ENCODE measurements at regions not wholly inside any gene's neighbourhood (a gene's known extent, or its start where the extent isn't known, plus 50 kb on each side); places are given as distances from the start of the nearest gene placed in this dataset.

GRCh38 chr5:125152044-125152443 lies 405.6 kb upstream of the ZNF608 start:
- ChIA-PET POLR2A (no interaction called here), CTCF (no interaction called here)
- Histone ChIP-seq H3K27ac (ENCODE audit: low read depth in 1 of 2, low read length in 2 of 2) (no peak overlapping the region), H3K9me3 (ENCODE audit: control insufficient read depth in 1 of 2, insufficient read depth in 1 of 2, low read length in 2 of 2) (no peaks in the 10 kb centered on the region), H3K27me3 (ENCODE audit: control insufficient read depth in 1 of 2, insufficient read depth in 2 of 2, low read length in 2 of 2) (no peaks in the 10 kb centered on the region), H3K4me1 (ENCODE audit: insufficient read depth, low read length) (no peaks in the 10 kb centered on the region), H3K36me3 (ENCODE audit: insufficient read depth, low read length) (no peaks in the 10 kb centered on the region), H3K4me3 (ENCODE audit: low read length) (no peak overlapping the region)
- Mint-ChIP-seq H3K4me1 (ENCODE audit: low read depth) (no peaks in the 10 kb centered on the region), H3K27me3 (no peaks in the 10 kb centered on the region), H3K4me3 (no peak overlapping the region), H3K9me3 (peaks cover 2% of the 10 kb centered on the region), H3K27ac (no peak overlapping the region), H3K36me3 (ENCODE audit: low read depth) (no peaks in the 10 kb centered on the region)
- intact Hi-C loops (cut with DNase I, micrococcal nuclease) = no loop called here
- no peak for TF ChIP-seq CTCF (IDR thresholded peaks at IDR 0.05)
- ATAC-seq (ENCODE audit: poor library complexity) = no peak
- no peak for DNase-seq

- Mint-ChIP-seq H3K27me3 (no peaks in the 10 kb centered on the region), H3K36me3 (ENCODE audit: low read depth) (no peaks in the 10 kb centered on the region), H3K4me1 (ENCODE audit: low read depth) (no peaks in the 10 kb centered on the region), H3K9me3 (peaks cover 2% of the 10 kb centered on the region), H3K4me3 (no peak overlapping the region), H3K27ac (no peak overlapping the region)
- ChIA-PET POLR2A (no interaction called here), CTCF (no interaction called here)
- Histone ChIP-seq H3K4me3 (ENCODE audit: low read length) (no peak overlapping the region), H3K9me3 (ENCODE audit: control insufficient read depth in 1 of 2, insufficient read depth in 1 of 2, low read length in 2 of 2) (no peaks in the 10 kb centered on the region), H3K36me3 (ENCODE audit: insufficient read depth, low read length) (no peaks in the 10 kb centered on the region), H3K27me3 (ENCODE audit: control insufficient read depth in 1 of 2, insufficient read depth in 2 of 2, low read length in 2 of 2) (no peaks in the 10 kb centered on the region), H3K4me1 (ENCODE audit: insufficient read depth, low read length) (no peaks in the 10 kb centered on the region), H3K27ac (ENCODE audit: low read depth in 1 of 2, low read length in 2 of 2) (no peak overlapping the region)
- ATAC-seq (ENCODE audit: poor library complexity) (no peak), DNase-seq (no peak)
- intact Hi-C loops (cut with DNase I, micrococcal nuclease) = no loop called here
- no peak for TF ChIP-seq CTCF (IDR thresholded peaks at IDR 0.05)
Observed at GRCh38 chr5:125152461-125153189, 406.2 kb upstream of the ZNF608 start.

GRCh38 chr5:125153231-125153630 lies 406.8 kb upstream of the ZNF608 start:
- Histone ChIP-seq H3K4me3 (ENCODE audit: low read length) (no peak overlapping the region), H3K36me3 (ENCODE audit: insufficient read depth, low read length) (no peaks in the 10 kb centered on the region), H3K9me3 (ENCODE audit: control insufficient read depth in 1 of 2, insufficient read depth in 1 of 2, low read length in 2 of 2) (no peaks in the 10 kb centered on the region), H3K27ac (ENCODE audit: low read depth in 1 of 2, low read length in 2 of 2) (no peak overlapping the region), H3K4me1 (ENCODE audit: insufficient read depth, low read length) (no peaks in the 10 kb centered on the region), H3K27me3 (ENCODE audit: control insufficient read depth in 1 of 2, insufficient read depth in 2 of 2, low read length in 2 of 2) (no peaks in the 10 kb centered on the region)
- no peaks in the 10 kb centered on the region for H3K36me3 Mint-ChIP-seq (ENCODE audit: low read depth)
- ChIA-PET CTCF (no interaction called here), POLR2A (no interaction called here)
- intact Hi-C loops (cut with DNase I, micrococcal nuclease) = no loop called here
- DNase-seq (no peak), ATAC-seq (ENCODE audit: poor library complexity) (no peak)
- H3K4me3 Mint-ChIP-seq = no peak overlapping the region
- no peak overlapping the region for H3K27ac Mint-ChIP-seq
- TF ChIP-seq CTCF (IDR thresholded peaks at IDR 0.05) = no peak
- no peaks in the 10 kb centered on the region for H3K4me1 Mint-ChIP-seq (ENCODE audit: low read depth)
- H3K27me3 Mint-ChIP-seq = no peaks in the 10 kb centered on the region
- peaks cover 2% of the 10 kb centered on the region for H3K9me3 Mint-ChIP-seq

Measured in CD4-positive, alpha-beta T cell (primary cell).